Spleen (tissue), 7 donors: ENCODE measurements at regions not wholly inside any gene's neighbourhood (a gene's known extent, or its start where the extent isn't known, plus 50 kb on each side); places are given as distances from the start of the nearest gene placed in this dataset.

ENCODE experiments used
- POLR2A ChIP-seq, 3 donors: fragments of 450-650 bp; IDR thresholded peaks; one replicate each; pipeline ENCODE4 v1.5.1; 2017; ENCODE audit warnings: antibody characterized with exemption in 3 of 3, mild to moderate bottlenecking in 1 of 3
- POLR2AphosphoS5 ChIP-seq, 3 donors: sonication (generic); formaldehyde crosslinking; IDR thresholded peaks; one replicate each; pipeline ENCODE4 v1.5.1; 2017; ENCODE audit warnings: antibody characterized with exemption in 3 of 3
- TF ChIP-seq, protein P1 (sequence below), 11 experiments: fragments of 200-600 bp in 7 of 11; fragments of 450-650 bp in 4 of 11; sonication (generic) in 4 of 11; IDR thresholded peaks in 8 of 11; conservative IDR thresholded peaks in 3 of 11; 1 replicate in 7 of 11; 2 replicates in 4 of 11; pipeline versions ENCODE4 v1.4.0 to v1.8.0; 2016 to 2021; ENCODE audit warnings: antibody characterized with exemption in 11 of 11, inconsistent platforms in 4 of 11, mild to moderate bottlenecking in 1 of 11
- donor health status: DM: no; HTN: no; CAD: no; lungs with moderate emphysema.
- donor health status: DM: no; HTN: no; CAD: no.
- donor health status: DM: no; HTN: no; CAD: no.

DNA sequence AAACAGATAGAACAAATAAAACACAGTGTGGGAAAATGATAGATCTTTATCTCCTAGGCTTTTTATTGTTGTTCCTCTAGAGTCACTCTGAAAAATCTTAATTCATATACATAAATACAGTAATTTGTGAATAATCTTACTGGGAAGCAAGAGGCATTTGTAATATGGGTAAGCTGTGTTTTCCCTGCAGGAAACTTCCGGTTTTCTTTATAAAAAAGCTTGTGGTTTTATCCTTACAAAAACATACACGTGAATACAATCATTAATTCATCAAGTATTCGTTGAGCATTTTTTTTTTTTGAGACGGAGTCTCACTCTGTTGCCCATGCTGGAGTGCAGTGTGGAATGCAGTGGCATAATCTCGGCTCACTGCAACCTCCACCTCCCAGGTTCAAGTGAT, 1312.8 kb upstream of the ZEB2 start:
- TF ChIP-seq, protein P1, sequence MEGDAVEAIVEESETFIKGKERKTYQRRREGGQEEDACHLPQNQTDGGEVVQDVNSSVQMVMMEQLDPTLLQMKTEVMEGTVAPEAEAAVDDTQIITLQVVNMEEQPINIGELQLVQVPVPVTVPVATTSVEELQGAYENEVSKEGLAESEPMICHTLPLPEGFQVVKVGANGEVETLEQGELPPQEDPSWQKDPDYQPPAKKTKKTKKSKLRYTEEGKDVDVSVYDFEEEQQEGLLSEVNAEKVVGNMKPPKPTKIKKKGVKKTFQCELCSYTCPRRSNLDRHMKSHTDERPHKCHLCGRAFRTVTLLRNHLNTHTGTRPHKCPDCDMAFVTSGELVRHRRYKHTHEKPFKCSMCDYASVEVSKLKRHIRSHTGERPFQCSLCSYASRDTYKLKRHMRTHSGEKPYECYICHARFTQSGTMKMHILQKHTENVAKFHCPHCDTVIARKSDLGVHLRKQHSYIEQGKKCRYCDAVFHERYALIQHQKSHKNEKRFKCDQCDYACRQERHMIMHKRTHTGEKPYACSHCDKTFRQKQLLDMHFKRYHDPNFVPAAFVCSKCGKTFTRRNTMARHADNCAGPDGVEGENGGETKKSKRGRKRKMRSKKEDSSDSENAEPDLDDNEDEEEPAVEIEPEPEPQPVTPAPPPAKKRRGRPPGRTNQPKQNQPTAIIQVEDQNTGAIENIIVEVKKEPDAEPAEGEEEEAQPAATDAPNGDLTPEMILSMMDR (IDR thresholded peaks at IDR 0.05 in 8 of 11, conservative IDR thresholded peaks at IDR 0.05 in 3 of 11): no peak
- no peak for TF ChIP-seq POLR2A (IDR thresholded peaks at IDR 0.05)
- TF ChIP-seq POLR2AphosphoS5 (IDR thresholded peaks at IDR 0.05): no peak
